Suprapubic skin (tissue), 4 donors: ENCODE measurements at regions not wholly inside any gene's neighbourhood (a gene's known extent, or its start where the extent isn't known, plus 50 kb on each side); places are given as distances from the start of the nearest gene placed in this dataset.

ENCODE experiments used
- EP300 ChIP-seq: sonication (generic); formaldehyde crosslinking; IDR thresholded peaks from one replicate; pipeline ENCODE4 v1.6.1; 2017; ENCODE audit warnings: antibody characterized with exemption
- POLR2A ChIP-seq, 2 donors: fragments of 450-650 bp; IDR thresholded peaks; one replicate each; pipeline ENCODE4 v1.6.1; 2017; ENCODE audit warnings: antibody characterized with exemption in 2 of 2, mild to moderate bottlenecking in 2 of 2, moderate library complexity in 2 of 2
- POLR2AphosphoS5 ChIP-seq, 3 donors: sonication (generic); formaldehyde crosslinking; IDR thresholded peaks; one replicate each; pipeline ENCODE4 v1.6.1; 2017; ENCODE audit warnings: antibody characterized with exemption in 3 of 3
- TF ChIP-seq, protein P1 (sequence below), 2 donors: fragments of 200-600 bp in 1 of 2; fragments of 450-650 bp in 1 of 2; sonication (generic) in 1 of 2; IDR thresholded peaks; one replicate each; pipeline ENCODE4 v1.5.1; 2016 to 2019; ENCODE audit warnings: antibody characterized with exemption in 2 of 2, mild to moderate bottlenecking in 1 of 2, moderate library complexity in 1 of 2

DNA sequence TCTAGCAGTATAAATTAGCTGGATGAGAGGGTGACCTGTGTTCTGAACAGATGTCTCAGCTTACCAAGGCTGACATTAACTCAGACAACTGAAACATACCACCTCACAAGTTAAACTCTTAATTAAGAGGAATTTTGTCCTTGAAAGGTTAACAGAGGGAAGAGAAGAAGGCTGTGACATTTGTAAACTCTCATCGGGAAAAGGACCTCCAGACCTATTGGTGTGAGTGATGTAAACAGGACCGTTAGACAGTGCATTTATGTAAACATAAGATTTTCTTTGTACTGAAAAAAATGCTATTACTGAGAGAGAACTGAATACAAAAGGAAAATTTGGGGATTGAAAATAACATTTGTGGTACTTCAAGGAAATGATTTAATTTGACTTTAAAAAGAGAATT, 308.4 kb upstream of the DIAPH2 start:
- TF ChIP-seq POLR2A (IDR thresholded peaks at IDR 0.05) = no peak
- TF ChIP-seq, protein P1, sequence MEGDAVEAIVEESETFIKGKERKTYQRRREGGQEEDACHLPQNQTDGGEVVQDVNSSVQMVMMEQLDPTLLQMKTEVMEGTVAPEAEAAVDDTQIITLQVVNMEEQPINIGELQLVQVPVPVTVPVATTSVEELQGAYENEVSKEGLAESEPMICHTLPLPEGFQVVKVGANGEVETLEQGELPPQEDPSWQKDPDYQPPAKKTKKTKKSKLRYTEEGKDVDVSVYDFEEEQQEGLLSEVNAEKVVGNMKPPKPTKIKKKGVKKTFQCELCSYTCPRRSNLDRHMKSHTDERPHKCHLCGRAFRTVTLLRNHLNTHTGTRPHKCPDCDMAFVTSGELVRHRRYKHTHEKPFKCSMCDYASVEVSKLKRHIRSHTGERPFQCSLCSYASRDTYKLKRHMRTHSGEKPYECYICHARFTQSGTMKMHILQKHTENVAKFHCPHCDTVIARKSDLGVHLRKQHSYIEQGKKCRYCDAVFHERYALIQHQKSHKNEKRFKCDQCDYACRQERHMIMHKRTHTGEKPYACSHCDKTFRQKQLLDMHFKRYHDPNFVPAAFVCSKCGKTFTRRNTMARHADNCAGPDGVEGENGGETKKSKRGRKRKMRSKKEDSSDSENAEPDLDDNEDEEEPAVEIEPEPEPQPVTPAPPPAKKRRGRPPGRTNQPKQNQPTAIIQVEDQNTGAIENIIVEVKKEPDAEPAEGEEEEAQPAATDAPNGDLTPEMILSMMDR (IDR thresholded peaks at IDR 0.05) = no peak
- TF ChIP-seq EP300 = no peak
- no peak for TF ChIP-seq POLR2AphosphoS5 (IDR thresholded peaks at IDR 0.05)
